WTC11 (cell line): ENCODE measurements at regions not wholly inside any gene's neighbourhood (a gene's known extent, or its start where the extent isn't known, plus 50 kb on each side); places are given as distances from the start of the nearest gene placed in this dataset.

ENCODE experiments used
- ATAC-seq: fragments of 200-7000 bp; cut with Tn5 transposase; 2 replicates; pipeline ENCODE4 v1.10.0; 2021; ENCODE audit warnings: mild to moderate bottlenecking, moderate library complexity
- CTCF ChIA-PET: fragments of 300-600 bp; sonication (Branson Sonifier 250); formaldehyde crosslinking; loops from one replicate; lab custom pipeline; 2021; ENCODE audit warnings: antibody characterized with exemption; lab: Charles Lee
- POLR2A ChIA-PET: fragments of 350-600 bp; sonication (Branson Sonifier 250); formaldehyde crosslinking; loops from one replicate; lab custom pipeline; 2021; ENCODE audit warnings: antibody characterized with exemption; lab: Charles Lee
- DNase-seq: peaks from one replicate; pipeline ENCODE4 v3.0.0; 2021; ENCODE audit warnings: low spot score
- H3K27ac Mint-ChIP-seq: 2 replicates; pipeline ENCODE4 v1.8.0; 2021; ENCODE audit warnings: mixed read lengths
- H3K27me3 Mint-ChIP-seq: 2 replicates; pipeline ENCODE4 v1.8.0; 2021; ENCODE audit warnings: low read depth, mild to moderate bottlenecking, moderate library complexity, mixed read lengths
- H3K36me3 Mint-ChIP-seq: 2 replicates; pipeline ENCODE4 v1.8.0; 2021; ENCODE audit warnings: mixed read lengths
- H3K4me1 Mint-ChIP-seq: 2 replicates; pipeline ENCODE4 v1.8.0; 2022; ENCODE audit warnings: mixed read lengths
- H3K4me3 Mint-ChIP-seq: 2 replicates; pipeline ENCODE4 v1.8.0; 2021; ENCODE audit warnings: mild to moderate bottlenecking, moderate library complexity, mixed read lengths
- H3K9me3 Mint-ChIP-seq: 2 replicates; pipeline ENCODE4 v1.8.0; 2021; ENCODE audit warnings: mixed read lengths
- AFF4 ChIP-seq: sonication (generic); formaldehyde crosslinking; IDR thresholded peaks from 2 replicates; pipeline ENCODE4 v1.8.1; 2023; ENCODE audit warnings: mild to moderate bottlenecking, missing genetic modification reagents, borderline replicate concordance
- ATF3 ChIP-seq: sonication (generic); formaldehyde crosslinking; conservative IDR thresholded peaks from 2 replicates; pipeline ENCODE4 v1.8.1; 2022; ENCODE audit warnings: mild to moderate bottlenecking, missing genetic modification reagents
- CDX4 ChIP-seq: fragments of 250-450 bp; sonication (Bioruptor Pico); IDR thresholded peaks from 2 replicates; pipeline ENCODE4 v1.9.0; 2021; ENCODE audit warnings: moderate library complexity, mild to moderate bottlenecking, inconsistent platforms, borderline replicate concordance
- CREB1 ChIP-seq: sonication (generic); formaldehyde crosslinking; IDR thresholded peaks from 2 replicates; pipeline ENCODE4 v1.8.0; 2023; ENCODE audit warnings: mild to moderate bottlenecking, missing genetic modification reagents
- E2F4 ChIP-seq: sonication (generic); formaldehyde crosslinking; IDR thresholded peaks from 2 replicates; pipeline ENCODE4 v1.8.1; 2022; ENCODE audit warnings: low read depth, mild to moderate bottlenecking, moderate library complexity, missing genetic modification reagents, borderline replicate concordance
- E2F5 ChIP-seq: sonication (generic); formaldehyde crosslinking; IDR thresholded peaks from 2 replicates; pipeline ENCODE4 v1.8.1; 2022; ENCODE audit warnings: mild to moderate bottlenecking, moderate library complexity, missing genetic modification reagents
- ETV6 ChIP-seq: sonication (generic); formaldehyde crosslinking; IDR thresholded peaks from 2 replicates; pipeline ENCODE4 v1.8.1; 2022; ENCODE audit warnings: mild to moderate bottlenecking, missing genetic modification reagents
- GRHL2 ChIP-seq: fragments of 250-450 bp; sonication (Bioruptor Pico); IDR thresholded peaks from 2 replicates; pipeline ENCODE4 v1.8.0; 2022; ENCODE audit warnings: mild to moderate bottlenecking, moderate library complexity; ENCODE audit not compliant: insufficient replicate concordance, severe bottlenecking
- IRF2 ChIP-seq: sonication (generic); formaldehyde crosslinking; IDR thresholded peaks from 2 replicates; pipeline ENCODE4 v1.8.0; 2022; ENCODE audit warnings: low read depth, missing genetic modification reagents, borderline replicate concordance
- MLX ChIP-seq: sonication (generic); formaldehyde crosslinking; IDR thresholded peaks from 2 replicates; pipeline ENCODE4 v1.8.1; 2023; ENCODE audit warnings: mild to moderate bottlenecking, missing genetic modification reagents, moderate library complexity
- MYBL2 ChIP-seq: sonication (generic); formaldehyde crosslinking; IDR thresholded peaks from 2 replicates; pipeline ENCODE4 v1.8.1; 2023; ENCODE audit warnings: mild to moderate bottlenecking, moderate library complexity, missing genetic modification reagents
- NFE2L1 ChIP-seq: sonication (generic); formaldehyde crosslinking; IDR thresholded peaks from 2 replicates; pipeline ENCODE4 v1.8.1; 2023; ENCODE audit warnings: missing genetic modification reagents
- NFYB ChIP-seq: sonication (generic); formaldehyde crosslinking; conservative IDR thresholded peaks from 2 replicates; pipeline ENCODE4 v1.8.0; 2022; ENCODE audit warnings: low read depth, missing genetic modification reagents
- RORB ChIP-seq: fragments of 250-450 bp; sonication (Bioruptor Pico); IDR thresholded peaks from 2 replicates; pipeline ENCODE4 v1.9.0; 2021; ENCODE audit warnings: mild to moderate bottlenecking
- SMAD3 ChIP-seq: sonication (generic); formaldehyde crosslinking; IDR thresholded peaks from 2 replicates; pipeline ENCODE4 v1.8.0; 2022; ENCODE audit warnings: missing genetic modification reagents, mild to moderate bottlenecking, borderline replicate concordance
- USF1 ChIP-seq: sonication (generic); formaldehyde crosslinking; IDR thresholded peaks from 2 replicates; pipeline ENCODE4 v1.8.0; 2022; ENCODE audit warnings: mild to moderate bottlenecking, missing genetic modification reagents
- USF2 ChIP-seq: sonication (generic); formaldehyde crosslinking; IDR thresholded peaks from 2 replicates; pipeline ENCODE4 v1.8.1; 2023; ENCODE audit warnings: mild to moderate bottlenecking, missing genetic modification reagents, moderate library complexity
- ZNF121 ChIP-seq: sonication (generic); formaldehyde crosslinking; IDR thresholded peaks from 2 replicates; pipeline ENCODE4 v1.8.0; 2023; ENCODE audit warnings: missing genetic modification reagents
- ZNF263 ChIP-seq: sonication (generic); formaldehyde crosslinking; IDR thresholded peaks from 2 replicates; pipeline ENCODE4 v1.8.1; 2022; ENCODE audit warnings: low read depth, mild to moderate bottlenecking, moderate library complexity, missing genetic modification reagents
- ZNF416 ChIP-seq: fragments of 250-450 bp; sonication (Bioruptor Pico); IDR thresholded peaks from 2 replicates; pipeline ENCODE4 v1.9.0; 2021; ENCODE audit warnings: mild to moderate bottlenecking, inconsistent platforms
- ZNF671 ChIP-seq: fragments of 250-450 bp; sonication (Bioruptor Pico); IDR thresholded peaks from 2 replicates; pipeline ENCODE4 v1.8.0; 2021; ENCODE audit warnings: mild to moderate bottlenecking

- no peak for TF ChIP-seq NFE2L1 (CRISPR knock-in tag)
- no peak for TF ChIP-seq MLX
Measured at GRCh38 chr6:90714319-90714718, 127.4 kb upstream of the MAP3K7 start (continued).

GRCh38 chr6:90712114-90712513, 125.2 kb upstream of the MAP3K7 start:
- H3K36me3 Mint-ChIP-seq: no peaks in the 10 kb centered on the region
- no peak overlapping the region for H3K27ac Mint-ChIP-seq
- no peaks in the 10 kb centered on the region for H3K27me3 Mint-ChIP-seq
- H3K9me3 Mint-ChIP-seq: no peaks in the 10 kb centered on the region
- DNase-seq (no peak), ATAC-seq (no peak)
- peaks cover 23% of the 10 kb centered on the region for H3K4me1 Mint-ChIP-seq
- no peak overlapping the region for H3K4me3 Mint-ChIP-seq
- TF ChIP-seq E2F5 (CRISPR knock-in tag) (no peak), ETV6 (CRISPR knock-in tag) (no peak), MYBL2 (CRISPR knock-in tag) (no peak), IRF2 (CRISPR knock-in tag) (no peak), ZNF263 (no peak), ZNF121 (CRISPR knock-in tag) (no peak), CDX4 (CRISPR knock-in tag) (no peak), ZNF671 (CRISPR knock-in tag) (no peak), USF1 (CRISPR knock-in tag) (no peak), AFF4 (CRISPR knock-in tag) (no peak), E2F4 (no peak), ZNF416 (CRISPR knock-in tag) (no peak), ATF3 (CRISPR knock-in tag) (no peak), SMAD3 (CRISPR knock-in tag) (no peak), NFYB (no peak), GRHL2 (CRISPR knock-in tag) (no peak), USF2 (CRISPR knock-in tag) (no peak), RORB (CRISPR knock-in tag) (no peak), CREB1 (CRISPR knock-in tag) (no peak)
- POLR2A ChIA-PET: no interaction called here
- CTCF ChIA-PET: no interaction called here
